HT-29 (cell line): ENCODE measurements at regions not wholly inside any gene's neighbourhood (a gene's known extent, or its start where the extent isn't known, plus 50 kb on each side); places are given as distances from the start of the nearest gene placed in this dataset. TPM values are rescaled to one million over a fixed set of nuclear protein-coding genes. Genes with fewer than 3 reads are reported as not detected.

Experiments
- small RNA-seq: library from RNA; depleted of rRNA; stranded (forward); fragments of <200 nt; gene quantifications from one replicate; pipeline ENCODE3, GENCODE V24; 2014

Small RNA genes in the stretch of these regions (small RNA-seq; reads per million reads assigned to genes)
- gene AL590099.1 (not detected), gene LSP1P1 (not detected)
